ENCODE measurements at regions not wholly inside any gene's neighbourhood (a gene's known extent, or its start where the extent isn't known, plus 50 kb on each side); places are given as distances from the start of the nearest gene placed in this dataset.

DNA sequence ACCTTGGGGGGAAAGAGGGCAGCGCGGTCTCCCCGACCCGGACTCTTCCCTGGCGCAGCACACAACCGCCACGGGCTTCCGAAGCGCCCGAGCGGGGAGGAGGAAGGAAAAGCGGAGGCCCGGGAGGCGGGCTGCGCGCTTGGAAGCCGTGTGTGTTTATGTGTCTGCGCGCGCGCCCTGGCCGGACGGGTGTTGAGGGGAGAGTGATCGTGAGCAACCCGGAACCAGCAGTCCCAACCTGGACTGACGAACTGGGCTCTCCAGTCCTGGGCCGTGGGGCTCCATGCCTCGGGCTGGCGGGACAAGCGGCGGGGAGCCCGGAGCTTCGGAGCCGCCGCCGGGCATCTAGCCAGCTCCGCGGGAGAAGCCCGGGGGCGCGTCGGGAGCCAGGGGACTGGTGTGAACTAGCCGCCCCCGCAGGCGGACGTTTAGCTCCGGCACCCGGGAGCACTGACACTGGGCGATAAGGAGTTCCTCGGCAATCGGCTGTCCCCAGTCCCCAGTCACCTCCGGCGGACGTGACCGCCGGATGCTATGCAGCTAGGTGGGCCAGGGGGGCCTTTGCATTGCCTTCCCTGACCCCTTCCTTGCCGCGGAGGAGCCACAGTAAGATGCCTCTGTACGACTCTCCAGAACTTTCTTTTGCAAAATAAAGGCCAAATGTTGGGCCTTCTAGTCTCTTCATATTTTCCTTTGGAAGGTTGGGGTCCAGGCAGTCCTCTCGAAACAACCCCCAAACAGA, 74.8 kb upstream of the BCOR start:
- Histone ChIP-seq H3K79me2 (ENCODE audit: control insufficient read depth, insufficient read depth, low read length) (no peaks in the 10 kb centered on the region), H3K4me1 (ENCODE audit: control insufficient read depth in 2 of 2, insufficient read depth in 2 of 2, low read length in 2 of 2) (peaks cover 39 to 62% of the 10 kb centered on the region in 2 donors), H2AFZ (ENCODE audit: insufficient read depth, low read depth, low read length, poor library complexity, severe bottlenecking) (peak overlapping the region; percentile 69), H3K9ac (ENCODE audit: low read length) (peak overlapping the region; percentile 75), H3K4me2 (replicated peaks; ENCODE audit: low read depth, low read length, poor library complexity, severe bottlenecking) (peak overlapping the region; percentile 84), H4K20me1 (ENCODE audit: control insufficient read depth, insufficient read depth, low read length, poor library complexity, severe bottlenecking) (no peaks in the 10 kb centered on the region), H3K36me3 (replicated peaks in 1 of 2; ENCODE audit: control extremely low read depth in 1 of 2, control insufficient read depth in 1 of 2, extremely low read depth in 1 of 2, insufficient read depth in 2 of 2, low read length in 1 of 2) (no peaks in the 10 kb centered on the region), H3K27ac (ENCODE audit: low read length in 2 of 2) (peak overlapping the region; percentile 97 to 99), H3K9me3 (ENCODE audit: control extremely low read depth in 1 of 3, control insufficient read depth in 2 of 3, insufficient read depth in 1 of 3, low read length in 2 of 3) (no peaks in the 10 kb centered on the region), H3K27me3 (replicated peaks in 1 of 4; ENCODE audit: control extremely low read depth in 1 of 4, control insufficient read depth in 3 of 4, insufficient read depth in 4 of 4, low read length in 3 of 4) (no peaks in the 10 kb centered on the region), H3K4me3 (ENCODE audit: control extremely low read depth in 1 of 5, extremely low read depth in 1 of 5, insufficient read depth in 1 of 5, low read depth in 2 of 5, low read length in 4 of 5) (peak overlapping the region in 4 of 5 experiments; percentile 60 to 68 (median 64))
- Mint-ChIP-seq H3K4me3 (peak overlapping the region; percentile 89), H3K27ac (peak overlapping the region; percentile 100), H3K27me3 (no peaks in the 10 kb centered on the region), H3K4me1 (peaks cover 52% of the 10 kb centered on the region), H3K9me3 (ENCODE audit: insufficient read depth) (no peaks in the 10 kb centered on the region)
- ATAC-seq (ENCODE audit: low read depth) (no peak), DNase-seq (peak; percentile 60)
- ChIA-PET CTCF (interaction anchor here (5.8 kb wide), 1 partner anchor 74 kb away, joined by 50 read pairs; the partner anchor contains the start of gene BCOR), POLR2A (interaction anchor here (1.2 to 6.1 kb wide), 2 partner anchors 67 to 75 kb away, joined by 3 to 102 read pairs; partner anchors contain the start of gene BCOR)
- intact Hi-C loops (cut with micrococcal nuclease) = loop anchor here (5.0 to 10.0 kb wide), 3 partner anchors 315 to 1368 kb away; partner anchors contain the start of genes MED14 and MID1IP1
- TF ChIP-seq EZH2 (IDR thresholded peaks at IDR 0.05; ENCODE audit: borderline replicate concordance, insufficient read depth, low read depth, low read length, poor library complexity, severe bottlenecking) = no peak
- TF ChIP-seq, protein P1, sequence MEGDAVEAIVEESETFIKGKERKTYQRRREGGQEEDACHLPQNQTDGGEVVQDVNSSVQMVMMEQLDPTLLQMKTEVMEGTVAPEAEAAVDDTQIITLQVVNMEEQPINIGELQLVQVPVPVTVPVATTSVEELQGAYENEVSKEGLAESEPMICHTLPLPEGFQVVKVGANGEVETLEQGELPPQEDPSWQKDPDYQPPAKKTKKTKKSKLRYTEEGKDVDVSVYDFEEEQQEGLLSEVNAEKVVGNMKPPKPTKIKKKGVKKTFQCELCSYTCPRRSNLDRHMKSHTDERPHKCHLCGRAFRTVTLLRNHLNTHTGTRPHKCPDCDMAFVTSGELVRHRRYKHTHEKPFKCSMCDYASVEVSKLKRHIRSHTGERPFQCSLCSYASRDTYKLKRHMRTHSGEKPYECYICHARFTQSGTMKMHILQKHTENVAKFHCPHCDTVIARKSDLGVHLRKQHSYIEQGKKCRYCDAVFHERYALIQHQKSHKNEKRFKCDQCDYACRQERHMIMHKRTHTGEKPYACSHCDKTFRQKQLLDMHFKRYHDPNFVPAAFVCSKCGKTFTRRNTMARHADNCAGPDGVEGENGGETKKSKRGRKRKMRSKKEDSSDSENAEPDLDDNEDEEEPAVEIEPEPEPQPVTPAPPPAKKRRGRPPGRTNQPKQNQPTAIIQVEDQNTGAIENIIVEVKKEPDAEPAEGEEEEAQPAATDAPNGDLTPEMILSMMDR (IDR thresholded peaks at IDR 0.05) = no peak
- WGBS (ENCODE audit: insufficient coverage) = 3% methylated on average over 49 of the region's 60 CpGs
